H1 (cell line): ENCODE measurements at regions not wholly inside any gene's neighbourhood (a gene's known extent, or its start where the extent isn't known, plus 50 kb on each side); places are given as distances from the start of the nearest gene placed in this dataset.

Source experiments
- CTCF ChIA-PET: fragments of 300-600 bp; sonication (Branson Sonifier 250); formaldehyde crosslinking; loops from one replicate; lab custom pipeline; 2021; ENCODE audit not compliant: partially characterized antibody; lab: Charles Lee
- POLR2A ChIA-PET: fragments of 300-600 bp; sonication (Branson Sonifier 250); formaldehyde crosslinking; loops from one replicate; lab custom pipeline; 2021; ENCODE audit warnings: inconsistent platforms; ENCODE audit not compliant: partially characterized antibody; lab: Charles Lee
- DNase-seq, 2 experiments: peaks; one replicate each; pipeline versions ENCODE4 v3.0.0 to v3.0.0-alpha.2; 2010 to 2022; ENCODE audit warnings: low spot score in 2 of 2, low read depth in 1 of 2, mixed read lengths in 1 of 2
- FAIRE-seq: peaks from 2 replicates; lab custom pipeline; 2011; peaks lifted over from hg19 to GRCh38; lab: Jason Lieb, UNC
- H2AFZ ChIP-seq: 2 replicates; pipeline ENCODE4 v1.8.1; 2012; ENCODE audit warnings: low read length, inconsistent platforms
- H2AK5ac ChIP-seq: 2 replicates; pipeline ENCODE4 v1.6.1; 2013; ENCODE audit warnings: low read depth, low read length
- H2BK120ac ChIP-seq: replicated peaks from 2 replicates; pipeline ENCODE3; 2013; ENCODE audit warnings: low read depth, low read length, inconsistent platforms
- H2BK12ac ChIP-seq: 2 replicates; pipeline ENCODE4 v1.6.1; 2013; ENCODE audit warnings: low read depth, low read length
- H2BK15ac ChIP-seq: 2 replicates; pipeline ENCODE4 v1.6.1; 2013; ENCODE audit warnings: low read length
- H2BK20ac ChIP-seq: 2 replicates; pipeline ENCODE4 v1.6.1; 2013; ENCODE audit warnings: low read length
- H2BK5ac ChIP-seq: 2 replicates; pipeline ENCODE4 v1.6.1; 2013; ENCODE audit warnings: low read depth, low read length
- H3K14ac ChIP-seq: 2 replicates; pipeline ENCODE4 v1.6.1; 2013; ENCODE audit warnings: inconsistent platforms; ENCODE audit not compliant: insufficient read length
- H3K18ac ChIP-seq: 2 replicates; pipeline ENCODE4 v1.6.1; 2013; ENCODE audit warnings: low read length; ENCODE audit errors: extremely low read depth
- H3K23ac ChIP-seq: 2 replicates; pipeline ENCODE4 v1.6.1; 2013; ENCODE audit warnings: inconsistent platforms; ENCODE audit not compliant: insufficient read length
- H3K23me2 ChIP-seq: 2 replicates; pipeline ENCODE4 v1.6.1; 2013; ENCODE audit warnings: low read depth, low read length
- H3K27ac ChIP-seq: 2 replicates; pipeline ENCODE4 v1.6.1; 2011; ENCODE audit warnings: low read depth, low read length, inconsistent platforms
- H3K27me3 ChIP-seq, 4 experiments: replicated peaks in 1 of 4; 1 replicate in 1 of 4; 2 replicates in 3 of 4; pipeline versions ENCODE4 v1.6.1 to v1.8.1; 2011 to 2013; ENCODE audit warnings: low read length in 3 of 4, mild to moderate bottlenecking in 3 of 4, inconsistent platforms in 2 of 4, mixed read lengths in 2 of 4, moderate library complexity in 1 of 4; ENCODE audit not compliant: control insufficient read depth in 3 of 4, insufficient read depth in 3 of 4; ENCODE audit errors: extremely low read depth in 1 of 4
- H3K36me3 ChIP-seq, 4 experiments: 2 replicates each; pipeline versions ENCODE4 v1.6.1 to v1.8.1; 2011 to 2013; ENCODE audit warnings: mild to moderate bottlenecking in 4 of 4, low read length in 3 of 4, moderate library complexity in 2 of 4, control low read depth in 1 of 4, inconsistent platforms in 1 of 4; ENCODE audit not compliant: insufficient read depth in 4 of 4, control insufficient read depth in 2 of 4
- H3K4ac ChIP-seq: replicated peaks from 2 replicates; pipeline ENCODE3; 2013; ENCODE audit warnings: low read length, low read depth, mixed read lengths, inconsistent platforms; ENCODE audit not compliant: insufficient read length
- H3K4me1 ChIP-seq, 4 experiments: replicated peaks in 1 of 4; 1 replicate in 1 of 4; 2 replicates in 3 of 4; pipeline versions ENCODE4 v1.6.1 to v1.8.1; 2011 to 2013; ENCODE audit warnings: low read length in 3 of 4, inconsistent platforms in 2 of 4, mixed read lengths in 1 of 4; ENCODE audit not compliant: insufficient read depth in 4 of 4, control insufficient read depth in 3 of 4
- H3K4me2 ChIP-seq, 2 experiments: 2 replicates each; pipeline versions ENCODE4 v1.6.1 to v1.8.1; 2011 to 2013; ENCODE audit warnings: low read depth in 2 of 2, low read length in 2 of 2, control low read depth in 1 of 2, inconsistent platforms in 1 of 2, mild to moderate bottlenecking in 1 of 2; ENCODE audit not compliant: insufficient read depth in 1 of 2
- H3K4me3 ChIP-seq, 4 experiments: fragments of 200-600, 300-600 bp in 1 of 4; sonication (generic), shearing (Covaris generic), sonication (Bioruptor Twin) in 1 of 4; 2 replicates each; pipeline versions ENCODE4 v1.5.1 to v1.8.1; 2011 to 2016; ENCODE audit warnings: low read length in 4 of 4, low read depth in 3 of 4, control low read depth in 2 of 4, inconsistent platforms in 2 of 4, mild to moderate bottlenecking in 2 of 4, mixed read lengths in 1 of 4, moderate library complexity in 1 of 4; ENCODE audit not compliant: insufficient read depth in 2 of 4; ENCODE audit errors: extremely low read depth in 1 of 4
- H3K56ac ChIP-seq: replicated peaks from 2 replicates; pipeline ENCODE3; 2013; ENCODE audit warnings: low read depth, mild to moderate bottlenecking, mixed read lengths, low read length, inconsistent platforms; ENCODE audit not compliant: insufficient read length
- H3K79me1 ChIP-seq: 2 replicates; pipeline ENCODE4 v1.6.1; 2013; ENCODE audit warnings: low read depth, low read length, control low read depth
- H3K79me2 ChIP-seq, 2 experiments: 2 replicates each; pipeline versions ENCODE4 v1.6.1 to v1.8.1; 2012 to 2013; ENCODE audit warnings: low read length in 2 of 2, mild to moderate bottlenecking in 2 of 2, inconsistent platforms in 1 of 2; ENCODE audit not compliant: insufficient read depth in 2 of 2, control insufficient read depth in 1 of 2
- H3K9ac ChIP-seq, 4 experiments: replicated peaks in 1 of 4; 1 replicate in 1 of 4; 2 replicates in 3 of 4; pipeline versions ENCODE4 v1.6.1 to v1.8.1; 2011 to 2013; ENCODE audit warnings: low read depth in 3 of 4, low read length in 3 of 4, control low read depth in 2 of 4, mild to moderate bottlenecking in 2 of 4, moderate library complexity in 2 of 4, inconsistent platforms in 1 of 4; ENCODE audit errors: extremely low read depth in 1 of 4
- H3K9me3 ChIP-seq, 2 experiments: 2 replicates each; pipeline versions ENCODE4 v1.6.1 to v1.8.1; 2012 to 2013; ENCODE audit warnings: mild to moderate bottlenecking in 2 of 2, moderate library complexity in 2 of 2, control low read depth in 1 of 2, inconsistent platforms in 1 of 2, low read depth in 1 of 2, low read length in 1 of 2, mixed read lengths in 1 of 2; ENCODE audit not compliant: insufficient read depth in 2 of 2
- H4K20me1 ChIP-seq, 2 experiments: replicated peaks in 1 of 2; 2 replicates each; pipeline versions ENCODE3 to v1.8.1; 2011 to 2013; ENCODE audit warnings: inconsistent platforms in 2 of 2, low read length in 2 of 2, mild to moderate bottlenecking in 1 of 2; ENCODE audit not compliant: insufficient read depth in 2 of 2, control insufficient read depth in 1 of 2
- H4K5ac ChIP-seq: 2 replicates; pipeline ENCODE4 v1.6.1; 2013; ENCODE audit warnings: low read length, low read depth, mixed read lengths, inconsistent platforms; ENCODE audit not compliant: insufficient read length
- H4K8ac ChIP-seq: 2 replicates; pipeline ENCODE4 v1.8.0; 2013; ENCODE audit warnings: mild to moderate bottlenecking, moderate library complexity, low read length, inconsistent platforms; ENCODE audit not compliant: insufficient read depth; ENCODE audit errors: extremely low read depth
- H4K91ac ChIP-seq: replicated peaks from 2 replicates; pipeline ENCODE3; 2013; ENCODE audit warnings: low read length, mixed read lengths, inconsistent platforms; ENCODE audit not compliant: insufficient read length
- ATF3 ChIP-seq: IDR thresholded peaks from 2 replicates; pipeline ENCODE4 v1.6.1; 2011; ENCODE audit warnings: low read depth, mild to moderate bottlenecking, low read length; ENCODE audit not compliant: insufficient read depth
- EGR1 ChIP-seq: IDR thresholded peaks from 2 replicates; pipeline ENCODE4 v1.6.1; 2011; ENCODE audit warnings: low read depth, low read length, borderline replicate concordance
- HDAC2 ChIP-seq, 2 experiments: fragments of 300-600 bp in 1 of 2; sonication (generic) in 1 of 2; IDR thresholded peaks; 2 replicates each; pipeline ENCODE4 v1.6.1; 2011 to 2012; ENCODE audit warnings: low read depth in 2 of 2, low read length in 2 of 2, mild to moderate bottlenecking in 2 of 2, moderate library complexity in 2 of 2, borderline replicate concordance in 1 of 2, inconsistent platforms in 1 of 2
- KDM1A ChIP-seq: fragments of 200-600, 300-600 bp; sonication (generic); IDR thresholded peaks from 2 replicates; pipeline ENCODE4 v1.7.1; 2016; ENCODE audit warnings: mild to moderate bottlenecking, low read length, borderline replicate concordance
- NRF1 ChIP-seq: IDR thresholded peaks from 2 replicates; pipeline ENCODE4 v1.6.1; 2011; ENCODE audit warnings: mild to moderate bottlenecking, low read depth, low read length, improper control_type of control experiment
- TCF12 ChIP-seq: IDR thresholded peaks from 2 replicates; pipeline ENCODE4 v1.6.1; 2011; ENCODE audit warnings: low read depth, mild to moderate bottlenecking, low read length
- TEAD4 ChIP-seq: IDR thresholded peaks from 2 replicates; pipeline ENCODE4 v1.6.1; 2012; ENCODE audit warnings: low read depth, low read length, inconsistent platforms, mixed read lengths

GRCh38 chr10:9175200-9175599 lies 1120.7 kb downstream of the GATA3 start:
- FAIRE-seq = no peak
- Histone ChIP-seq H3K56ac (no peak overlapping the region), H3K4me2 (no peak overlapping the region), H2AFZ (no peak overlapping the region), H4K20me1 (no peaks in the 10 kb centered on the region)
- POLR2A ChIA-PET = interaction anchor here (0.5 kb wide), 1 partner anchor 614 kb away, joined by 3 read pairs; no protein-coding TSS in a partner anchor
- TF ChIP-seq TEAD4 = no peak
- TF ChIP-seq ATF3 = no peak
- TF ChIP-seq TCF12 = no peak
- no peak for TF ChIP-seq HDAC2 (IDR thresholded peaks at IDR 0.05; ENCODE audit: borderline replicate concordance in 1 of 2, low read depth in 2 of 2, low read length in 2 of 2)
- TF ChIP-seq KDM1A = no peak
- no peak for TF ChIP-seq NRF1
- no peak for TF ChIP-seq EGR1
- TF ChIP-seq, all 59 proteins: peak for 0
- Histone ChIP-seq H3K27ac (no peak overlapping the region), H4K8ac (no peak overlapping the region), H2AK5ac (no peak overlapping the region), H3K23me2 (no peaks in the 10 kb centered on the region), H3K18ac (no peak overlapping the region), H3K9me3 (no peaks in the 10 kb centered on the region), H3K4me3 (no peak overlapping the region), H3K79me1 (no peaks in the 10 kb centered on the region), H3K4ac (no peak overlapping the region), H2BK120ac (no peak overlapping the region), H3K23ac (no peak overlapping the region), H3K36me3 (no peaks in the 10 kb centered on the region), H3K79me2 (no peaks in the 10 kb centered on the region), H2BK20ac (no peak overlapping the region), H4K5ac (no peak overlapping the region), H3K4me1 (no peaks in the 10 kb centered on the region), H2BK12ac (no peak overlapping the region), H2BK15ac (no peak overlapping the region), H3K9ac (no peak overlapping the region), H2BK5ac (no peak overlapping the region), H3K14ac (no peak overlapping the region), H4K91ac (no peak overlapping the region), H3K27me3 (peaks cover 0 to 1% (median 0%) of the 10 kb centered on the region in 4 experiments; a peak in 1 of 7 replicates)
- DNase-seq = no peak
- CTCF ChIA-PET = no interaction called here
